Skeletal muscle satellite cell (primary cell): ENCODE measurements at regions not wholly inside any gene's neighbourhood (a gene's known extent, or its start where the extent isn't known, plus 50 kb on each side); places are given as distances from the start of the nearest gene placed in this dataset.

ENCODE experiments used
- H3K27me3 ChIP-seq: 2 replicates; pipeline ENCODE4 v1.7.0; 2013; ENCODE audit warnings: low read length; ENCODE audit not compliant: control insufficient read depth, insufficient read depth
- H3K36me3 ChIP-seq: 2 replicates; pipeline ENCODE4 v1.7.0; 2013; ENCODE audit warnings: mild to moderate bottlenecking, control low read depth, low read length; ENCODE audit not compliant: insufficient read depth
- H3K4me1 ChIP-seq: 2 replicates; pipeline ENCODE4 v1.7.0; 2013; ENCODE audit warnings: low read length; ENCODE audit not compliant: control insufficient read depth, insufficient read depth
- H3K4me2 ChIP-seq: 2 replicates; pipeline ENCODE4 v1.7.0; 2013; ENCODE audit warnings: mild to moderate bottlenecking, low read length
- H3K4me3 ChIP-seq: 2 replicates; pipeline ENCODE4 v1.7.0; 2013; ENCODE audit warnings: low read length
- H3K9ac ChIP-seq: 2 replicates; pipeline ENCODE4 v1.7.0; 2013; ENCODE audit warnings: mild to moderate bottlenecking, low read depth, low read length, moderate library complexity
- H3K9me3 ChIP-seq: replicated peaks from 2 replicates; pipeline ENCODE4 v1.7.0; 2013; ENCODE audit warnings: mild to moderate bottlenecking, control low read depth, low read length

DNA sequence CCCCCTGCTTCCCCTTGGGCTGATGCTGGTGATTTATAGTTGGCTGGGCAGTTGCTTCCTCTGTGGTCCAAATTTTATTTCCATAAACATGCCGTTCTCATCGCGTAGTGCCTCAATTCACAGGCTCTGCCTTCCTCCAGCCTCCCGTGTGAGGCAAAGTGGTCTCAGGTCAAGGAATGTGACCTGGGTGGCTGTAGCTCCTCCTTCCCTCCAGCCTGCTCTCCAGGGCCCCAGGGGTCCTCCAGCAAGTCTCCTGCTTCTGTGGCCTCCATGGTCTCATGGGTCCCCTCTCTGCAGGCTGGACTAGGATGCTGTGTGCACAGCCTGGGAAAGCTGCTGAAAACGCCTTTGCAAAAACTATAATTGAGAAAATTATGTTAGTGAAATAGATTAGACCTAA lies 694.1 kb downstream of the BRD1 start:
- H3K4me1 ChIP-seq = no peaks in the 10 kb centered on the region
- H3K4me2 ChIP-seq = no peak overlapping the region
- H3K9ac ChIP-seq = no peak overlapping the region
- no peaks in the 10 kb centered on the region for H3K27me3 ChIP-seq
- peaks cover 21% of the 10 kb centered on the region for H3K9me3 ChIP-seq
- no peaks in the 10 kb centered on the region for H3K36me3 ChIP-seq
- H3K4me3 ChIP-seq = no peak overlapping the region

DNA sequence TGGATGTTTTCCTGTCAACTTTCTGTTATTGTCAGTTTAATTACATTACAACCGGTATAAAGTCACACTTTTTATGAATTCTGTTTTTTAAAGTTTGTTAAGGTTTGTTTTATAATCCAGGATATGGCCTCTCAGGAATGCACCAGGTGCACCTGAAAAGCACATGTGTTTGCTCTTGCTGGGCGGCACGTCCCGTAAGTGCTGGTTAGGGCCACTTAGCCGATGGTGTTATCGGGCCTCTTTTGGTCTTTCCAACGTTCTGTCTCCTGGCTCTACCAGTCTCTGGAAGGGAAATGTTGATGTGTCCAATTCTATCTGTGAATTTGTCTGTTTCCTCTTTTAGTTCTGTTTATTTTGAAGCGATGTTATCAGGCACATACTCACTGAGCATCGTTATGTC lies 695.7 kb downstream of the BRD1 start:
- peaks cover 12% of the 10 kb centered on the region for H3K9me3 ChIP-seq
- no peak overlapping the region for H3K4me3 ChIP-seq
- no peak overlapping the region for H3K9ac ChIP-seq
- no peak overlapping the region for H3K4me2 ChIP-seq
- no peaks in the 10 kb centered on the region for H3K36me3 ChIP-seq
- H3K4me1 ChIP-seq = no peaks in the 10 kb centered on the region
- no peaks in the 10 kb centered on the region for H3K27me3 ChIP-seq

DNA sequence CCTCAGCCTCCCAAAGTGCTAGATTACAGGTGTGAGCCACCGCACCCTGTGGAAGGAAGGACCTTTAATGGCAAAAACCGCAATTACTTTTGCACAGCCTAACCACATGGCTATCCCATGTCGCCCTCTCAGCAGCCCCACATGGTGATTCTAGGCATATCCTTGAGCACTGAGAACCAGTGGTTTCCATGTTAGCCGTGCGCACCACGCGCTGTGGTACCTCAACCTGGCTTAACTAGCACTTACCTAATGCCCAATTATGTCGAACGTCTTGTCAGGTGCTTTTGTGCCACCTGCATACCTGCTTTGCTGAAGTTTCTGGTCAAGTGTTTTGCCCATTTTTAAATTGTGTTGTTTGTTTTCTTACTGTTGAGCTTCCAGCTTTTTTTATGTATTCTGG lies 697.9 kb downstream of the BRD1 start:
- Histone ChIP-seq H3K27me3 (no peaks in the 10 kb centered on the region), H3K4me1 (no peaks in the 10 kb centered on the region), H3K4me2 (no peak overlapping the region), H3K36me3 (no peaks in the 10 kb centered on the region), H3K9me3 (peaks cover 10% of the 10 kb centered on the region), H3K4me3 (no peak overlapping the region), H3K9ac (no peak overlapping the region)

DNA sequence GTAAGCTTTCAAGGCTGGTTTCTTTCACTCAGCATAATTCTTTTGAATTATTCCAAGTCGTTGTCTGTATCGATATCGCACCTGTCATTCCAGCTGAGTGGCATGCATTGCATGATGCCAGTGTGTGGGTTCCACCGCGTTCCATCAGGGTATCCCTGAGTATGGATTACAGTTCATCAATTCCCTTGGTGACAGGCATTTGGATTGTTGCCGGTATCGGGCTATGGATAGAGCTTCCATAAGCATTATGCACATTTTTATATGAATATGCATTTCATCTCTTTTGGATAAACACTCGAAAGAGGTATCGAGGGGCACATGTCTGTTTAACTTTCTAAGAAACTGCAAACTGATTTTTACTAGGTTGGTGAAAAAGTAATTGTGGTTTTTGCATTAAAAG lies 698.8 kb downstream of the BRD1 start:
- H3K9ac ChIP-seq = no peak overlapping the region
- H3K27me3 ChIP-seq = no peaks in the 10 kb centered on the region
- H3K4me3 ChIP-seq = no peak overlapping the region
- no peaks in the 10 kb centered on the region for H3K36me3 ChIP-seq
- peaks cover 11% of the 10 kb centered on the region for H3K9me3 ChIP-seq
- no peaks in the 10 kb centered on the region for H3K4me1 ChIP-seq
- H3K4me2 ChIP-seq = no peak overlapping the region

DNA sequence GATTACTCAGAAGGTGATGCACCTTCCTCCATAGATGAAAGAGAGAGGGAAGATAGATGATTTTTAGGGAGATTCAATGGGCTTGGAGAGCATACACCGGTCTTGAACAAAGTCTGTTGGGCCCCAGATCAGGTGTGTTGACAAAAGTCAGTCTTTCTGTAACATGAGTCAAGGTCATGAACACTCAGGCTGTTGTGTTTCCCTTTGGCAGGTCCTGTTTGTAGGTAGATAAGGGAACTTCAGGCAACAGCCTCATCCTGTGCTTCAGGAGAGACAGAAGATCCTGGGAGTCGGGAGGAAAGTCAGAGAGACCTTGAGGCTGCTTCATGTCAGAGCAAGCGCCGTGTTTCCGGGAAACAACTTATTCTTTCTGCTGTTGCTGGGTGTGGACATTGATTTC lies 703.1 kb downstream of the BRD1 start:
- peaks cover 24% of the 10 kb centered on the region for H3K9me3 ChIP-seq
- H3K9ac ChIP-seq = no peak overlapping the region
- no peak overlapping the region for H3K4me3 ChIP-seq
- no peaks in the 10 kb centered on the region for H3K27me3 ChIP-seq
- H3K4me1 ChIP-seq = no peaks in the 10 kb centered on the region
- H3K36me3 ChIP-seq = no peaks in the 10 kb centered on the region
- no peak overlapping the region for H3K4me2 ChIP-seq

DNA sequence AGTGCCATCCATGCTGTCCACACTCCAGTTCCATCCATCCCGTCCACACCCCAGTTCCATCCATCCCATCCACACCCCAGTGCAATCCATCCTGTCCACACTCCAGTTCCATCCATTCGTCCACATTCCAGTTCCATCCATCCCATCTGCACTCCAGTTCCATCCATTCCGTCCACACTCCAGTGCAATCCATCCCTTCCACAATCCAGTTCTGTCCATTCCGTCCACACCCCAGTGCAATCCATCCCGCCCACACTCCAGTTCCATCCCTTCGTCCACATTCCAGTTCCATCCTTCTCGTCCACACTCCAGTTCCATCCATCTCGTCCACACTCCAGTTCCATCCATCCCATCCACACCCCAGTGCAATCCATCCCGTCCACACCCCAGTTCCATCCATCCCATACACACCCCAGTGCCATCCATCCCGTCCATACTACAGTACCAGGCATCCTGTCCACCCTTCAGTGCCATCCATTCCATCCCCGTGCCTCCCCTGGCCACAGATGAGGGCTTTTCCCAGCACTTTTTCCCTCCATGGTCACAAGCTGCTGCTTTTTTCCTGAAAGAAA lies 704.0 kb downstream of the BRD1 start:
- H3K27me3 ChIP-seq = no peaks in the 10 kb centered on the region
- H3K9ac ChIP-seq = no peak overlapping the region
- no peaks in the 10 kb centered on the region for H3K4me1 ChIP-seq
- no peaks in the 10 kb centered on the region for H3K36me3 ChIP-seq
- no peak overlapping the region for H3K4me3 ChIP-seq
- no peak overlapping the region for H3K4me2 ChIP-seq
- peaks cover 26% of the 10 kb centered on the region for H3K9me3 ChIP-seq

DNA sequence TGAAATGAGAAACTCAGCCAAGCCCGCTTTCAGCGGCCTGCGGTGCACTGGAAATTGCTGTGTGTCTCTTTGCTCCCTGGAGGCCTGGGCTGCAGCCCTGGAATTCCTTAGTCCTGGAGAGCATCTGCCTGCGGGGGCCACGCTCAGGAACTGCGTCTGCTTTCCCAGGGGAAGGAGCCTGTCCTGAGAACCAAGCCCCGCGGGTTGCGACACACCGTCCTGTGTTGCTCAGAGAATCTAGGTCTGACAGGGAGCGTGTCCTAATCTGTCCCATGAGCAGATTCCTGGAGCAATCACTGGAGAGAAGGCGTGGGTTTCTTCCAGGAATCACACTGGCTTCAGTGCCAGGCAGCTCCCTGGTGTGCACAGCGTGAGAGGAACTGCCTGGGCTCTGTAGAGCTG lies 708.1 kb downstream of the BRD1 start:
- Histone ChIP-seq H3K27me3 (no peaks in the 10 kb centered on the region), H3K9me3 (peaks cover 29% of the 10 kb centered on the region), H3K36me3 (no peaks in the 10 kb centered on the region), H3K4me2 (no peak overlapping the region), H3K9ac (no peak overlapping the region), H3K4me1 (no peaks in the 10 kb centered on the region), H3K4me3 (no peak overlapping the region)

DNA sequence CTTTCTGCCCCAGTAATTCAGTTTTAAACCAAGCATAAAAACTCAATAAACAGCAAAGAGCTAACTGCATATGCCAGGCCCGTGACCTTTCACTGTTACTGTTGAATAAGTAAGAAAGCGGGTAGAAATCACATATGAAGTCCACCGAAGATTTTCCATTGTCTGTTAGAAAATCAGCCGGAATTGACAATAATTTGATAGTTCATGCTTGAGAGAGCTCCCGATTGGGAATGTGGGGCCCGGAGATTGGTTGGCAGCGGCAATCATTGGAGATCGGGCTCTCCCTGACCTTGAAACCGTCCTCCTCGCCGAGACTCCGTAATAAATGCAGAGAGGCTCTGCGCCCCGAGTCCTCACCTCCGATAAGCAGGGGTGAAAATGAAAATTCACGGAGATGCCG lies 709.6 kb downstream of the BRD1 start:
- Histone ChIP-seq H3K9me3 (peaks cover 33% of the 10 kb centered on the region), H3K36me3 (no peaks in the 10 kb centered on the region), H3K4me1 (no peaks in the 10 kb centered on the region), H3K27me3 (no peaks in the 10 kb centered on the region), H3K9ac (no peak overlapping the region), H3K4me3 (no peak overlapping the region), H3K4me2 (no peak overlapping the region)

DNA sequence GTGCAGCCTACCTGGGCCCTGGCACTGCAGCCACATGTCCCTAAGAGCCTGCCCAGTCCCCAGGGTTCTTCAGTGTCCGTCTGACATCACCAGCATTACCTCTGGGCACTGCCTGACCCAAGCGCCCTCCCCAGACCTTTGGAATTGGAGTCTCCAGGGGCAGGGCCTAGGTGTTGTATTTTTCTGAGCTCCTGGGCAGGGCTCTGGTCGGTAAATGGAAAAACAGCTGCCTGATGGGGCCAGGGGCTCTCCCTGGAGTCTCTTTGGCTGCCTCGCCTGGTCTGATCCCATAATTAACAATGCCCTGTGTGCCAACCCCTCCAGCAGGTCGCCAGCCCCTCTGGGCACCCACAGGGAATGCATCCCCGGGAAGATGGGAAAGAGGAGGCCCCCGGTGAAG lies 710.2 kb downstream of the BRD1 start:
- no peak overlapping the region for H3K4me3 ChIP-seq
- H3K9me3 ChIP-seq = peaks cover 29% of the 10 kb centered on the region
- H3K9ac ChIP-seq = no peak overlapping the region
- no peaks in the 10 kb centered on the region for H3K36me3 ChIP-seq
- H3K4me1 ChIP-seq = no peaks in the 10 kb centered on the region
- no peaks in the 10 kb centered on the region for H3K27me3 ChIP-seq
- no peak overlapping the region for H3K4me2 ChIP-seq

DNA sequence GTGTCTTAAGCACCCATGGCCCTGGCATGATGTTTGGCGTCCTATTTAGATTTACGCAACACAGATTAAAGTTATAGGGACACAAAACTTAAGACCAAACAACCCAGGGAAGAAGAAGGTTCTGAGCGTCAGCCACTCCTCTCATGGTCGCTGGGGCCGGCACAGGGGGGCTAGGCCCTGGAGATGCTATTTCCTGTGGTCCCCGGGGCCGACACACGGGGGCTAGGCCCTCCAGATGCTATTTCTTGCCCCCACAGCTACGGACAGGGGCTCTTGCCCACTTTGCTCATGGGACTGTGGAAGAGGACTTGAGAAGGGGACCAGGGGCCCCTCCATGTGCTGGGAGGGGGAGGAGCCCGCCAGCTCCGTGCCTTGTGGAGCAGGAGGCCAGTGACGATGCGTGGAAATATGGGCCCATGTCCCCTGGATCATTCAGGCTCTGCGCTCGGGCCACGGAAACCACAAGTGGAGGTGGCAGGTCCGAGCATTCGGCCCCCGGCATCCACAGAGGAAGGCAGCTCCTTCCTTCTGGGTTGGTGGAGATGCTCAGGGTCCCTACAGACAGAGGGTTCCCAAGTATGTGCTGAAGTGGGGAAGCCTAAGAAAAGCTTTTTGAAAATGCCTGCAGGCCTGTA lies 711.1 kb downstream of the BRD1 start:
- Histone ChIP-seq H3K9me3 (peaks cover 32% of the 10 kb centered on the region), H3K4me2 (no peak overlapping the region), H3K27me3 (no peaks in the 10 kb centered on the region), H3K36me3 (no peaks in the 10 kb centered on the region), H3K4me3 (no peak overlapping the region), H3K9ac (no peak overlapping the region), H3K4me1 (no peaks in the 10 kb centered on the region)

DNA sequence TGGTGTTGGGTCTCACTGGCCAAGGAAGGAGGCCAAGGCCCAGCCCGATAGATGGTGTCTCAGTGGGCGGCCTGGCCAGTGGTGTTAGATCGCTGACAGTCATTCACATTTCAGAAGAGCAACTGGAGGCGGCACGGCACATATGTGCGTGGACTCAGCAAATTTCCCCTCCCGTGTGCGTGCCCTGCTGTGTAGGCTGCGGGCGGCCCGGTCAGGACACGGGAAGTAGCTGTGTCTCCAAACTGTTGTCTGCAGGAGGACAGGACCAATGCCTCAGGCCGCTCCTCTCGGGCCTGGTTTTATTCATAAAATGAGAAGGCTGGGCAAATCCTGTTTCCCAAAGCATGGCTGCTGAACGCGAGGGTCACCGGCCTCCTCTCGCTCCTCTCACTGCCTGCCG lies 711.7 kb downstream of the BRD1 start:
- Histone ChIP-seq H3K4me3 (no peak overlapping the region), H3K9ac (no peak overlapping the region), H3K4me1 (no peaks in the 10 kb centered on the region), H3K4me2 (no peak overlapping the region), H3K36me3 (no peaks in the 10 kb centered on the region), H3K9me3 (peaks cover 28% of the 10 kb centered on the region), H3K27me3 (no peaks in the 10 kb centered on the region)

DNA sequence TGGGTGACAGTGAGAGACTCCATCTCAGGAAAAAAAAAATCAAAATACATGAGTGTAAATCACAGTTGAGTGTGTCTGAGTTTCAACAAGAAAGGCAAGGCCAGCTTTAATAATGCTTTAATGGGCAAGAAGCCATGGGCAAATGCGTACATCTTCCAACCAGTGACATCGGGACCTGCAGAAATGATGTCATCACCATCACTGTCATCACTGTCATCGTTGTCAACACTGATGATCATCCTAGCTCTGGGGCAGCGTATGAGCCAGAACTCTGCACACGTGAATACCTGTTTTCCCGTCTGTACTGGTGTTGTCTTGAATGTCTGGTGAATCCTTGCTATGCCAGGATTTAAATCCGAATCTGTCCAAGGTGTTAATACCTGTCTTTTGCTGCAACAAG lies 712.5 kb downstream of the BRD1 start:
- no peaks in the 10 kb centered on the region for H3K4me1 ChIP-seq
- H3K4me2 ChIP-seq = no peak overlapping the region

More for the DNA sequence above, 712.5 kb downstream of the BRD1 start:
- Histone ChIP-seq H3K4me3 (no peak overlapping the region), H3K9ac (no peak overlapping the region), H3K9me3 (peaks cover 31% of the 10 kb centered on the region), H3K36me3 (no peaks in the 10 kb centered on the region), H3K27me3 (no peaks in the 10 kb centered on the region)
